ENCODE measurements at regions not wholly inside any gene's neighbourhood (a gene's known extent, or its start where the extent isn't known, plus 50 kb on each side); places are given as distances from the start of the nearest gene placed in this dataset.

GRCh38 chr22:48171271-48171691 is 1408.8 kb downstream of the TBC1D22A start:
- intact Hi-C loops (cut with micrococcal nuclease; ENCODE audit: unreplicated experiment) = no loop called here
- Histone ChIP-seq H3K4me1 (ENCODE audit: insufficient read depth, low read length) (no peaks in the 10 kb centered on the region), H3K9me3 (ENCODE audit: low read length) (no peaks in the 10 kb centered on the region), H3K36me3 (replicated peaks in 1 of 2; ENCODE audit: control insufficient read depth in 1 of 2, insufficient read depth in 2 of 2, low read length in 2 of 2) (no peaks in the 10 kb centered on the region), H2AFZ (ENCODE audit: low read length) (no peak overlapping the region), H3K79me2 (ENCODE audit: insufficient read depth, low read length) (no peaks in the 10 kb centered on the region), H3K27ac (ENCODE audit: extremely low read length, insufficient read depth, low read length) (no peak overlapping the region), H3K27me3 (ENCODE audit: control insufficient read depth in 1 of 2, insufficient read depth in 2 of 2, low read length in 2 of 2) (peaks cover 0 to 9% of the 10 kb centered on the region in 2 experiments; a peak in 2 of 5 replicates), H3K9ac (ENCODE audit: insufficient read depth, low read depth, low read length) (no peak overlapping the region), H3K4me2 (ENCODE audit: low read depth, low read length) (no peak overlapping the region), H4K20me1 (ENCODE audit: insufficient read depth, low read length) (no peaks in the 10 kb centered on the region), H3K4me3 (replicated peaks in 1 of 3; ENCODE audit: insufficient read depth in 1 of 3, low read depth in 2 of 3, low read length in 3 of 3) (no peak overlapping the region)
- ChIA-PET POLR2A (no interaction called here), CTCF (ENCODE audit: low intra/inter-chr PET ratio, low total read pairs) (no interaction called here)
- no peak for FAIRE-seq
- no TSS peak for BruUV-seq (replicated peaks)
- DNase-seq (ENCODE audit: low spot score) = no peak
- in situ Hi-C loops (cut with HindIII; ENCODE audit: extremely low pct_ligation_motif_present, low pct_unique_long_range_greater_than_20kb) = no loop called here
- no peak for ATAC-seq
- WGBS (ENCODE audit: low lambda C conversion rate) = no CpG with 5 or more reads among the region's 7 CpGs
- TF ChIP-seq ZNF687 (CRISPR knock-in tag; IDR thresholded peaks at IDR 0.05) = no peak
- no peak for TF ChIP-seq RXRA (CRISPR knock-in tag; IDR thresholded peaks at IDR 0.05)
- no peak for TF ChIP-seq ZNF407 (CRISPR knock-in tag; IDR thresholded peaks at IDR 0.05; ENCODE audit: not compliant biosample characterization)
- no peak for TF ChIP-seq ZNF569 (CRISPR knock-in tag; IDR thresholded peaks at IDR 0.05; ENCODE audit: borderline replicate concordance)
- no peak for TF ChIP-seq SPEN (CRISPR knock-in tag; IDR thresholded peaks at IDR 0.05; ENCODE audit: low read depth)
- no peak for TF ChIP-seq ZNF224 (CRISPR knock-in tag; IDR thresholded peaks at IDR 0.05)
- TF ChIP-seq REST (IDR thresholded peaks at IDR 0.05; ENCODE audit: borderline replicate concordance in 1 of 2, low read depth in 1 of 2, low read length in 2 of 2) = peak; percentile 19 to 69

All from HepG2 (cell line).